DMS53 treated with DMSO at 0.1 percent for 48 hours (cell line): ENCODE measurements at regions not wholly inside any gene's neighbourhood (a gene's known extent, or its start where the extent isn't known, plus 50 kb on each side); places are given as distances from the start of the nearest gene placed in this dataset.

Source experiments
- DNase-seq: peaks from one replicate; lab custom pipeline; 2025; ENCODE audit not compliant: unreplicated experiment; lab: John Stamatoyannopoulos, UW

DNA sequence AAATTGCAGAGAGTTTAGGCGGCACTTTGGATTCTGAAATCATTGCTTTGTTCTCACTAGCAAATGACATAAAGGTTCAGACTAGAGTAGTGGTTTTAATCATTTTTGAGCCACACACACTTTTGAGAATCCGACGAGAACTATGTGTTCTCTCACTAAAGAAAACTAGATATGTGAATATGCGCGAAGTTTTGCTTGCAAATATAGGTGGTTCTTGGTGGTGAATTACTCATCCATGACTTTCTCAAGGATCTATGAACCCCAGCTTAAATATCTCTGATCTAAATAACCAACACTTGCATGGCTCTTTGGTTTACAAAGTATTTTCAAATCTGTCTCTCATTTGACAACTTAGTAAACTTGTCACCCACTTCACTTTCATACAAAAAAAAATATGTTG, 54.8 kb downstream of the NOG start:
- no peak for DNase-seq

DNA sequence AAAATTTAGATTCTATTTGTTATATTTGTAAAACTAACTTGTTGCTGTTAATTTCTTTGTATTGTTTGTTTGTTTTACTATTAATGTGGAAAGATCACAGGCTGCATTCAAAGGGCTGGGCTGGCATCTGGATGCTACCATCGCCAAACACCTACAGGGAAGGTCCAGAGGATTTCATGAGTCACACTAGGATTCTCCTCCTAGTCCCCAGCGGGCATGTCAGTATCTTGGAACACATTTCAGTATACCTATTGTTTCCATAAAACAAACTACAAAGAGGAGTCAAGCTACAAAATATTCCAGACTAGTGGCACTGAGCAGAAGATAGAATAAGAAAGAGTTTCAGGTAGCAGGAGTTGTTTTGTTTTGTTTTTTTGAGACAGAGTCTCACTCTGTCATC, 55.3 kb downstream of the NOG start:
- DNase-seq: no peak

- DNase-seq: no peak
Observed at GRCh38 chr17:56652628-56653027, 59.1 kb downstream of the NOG start.

DNA sequence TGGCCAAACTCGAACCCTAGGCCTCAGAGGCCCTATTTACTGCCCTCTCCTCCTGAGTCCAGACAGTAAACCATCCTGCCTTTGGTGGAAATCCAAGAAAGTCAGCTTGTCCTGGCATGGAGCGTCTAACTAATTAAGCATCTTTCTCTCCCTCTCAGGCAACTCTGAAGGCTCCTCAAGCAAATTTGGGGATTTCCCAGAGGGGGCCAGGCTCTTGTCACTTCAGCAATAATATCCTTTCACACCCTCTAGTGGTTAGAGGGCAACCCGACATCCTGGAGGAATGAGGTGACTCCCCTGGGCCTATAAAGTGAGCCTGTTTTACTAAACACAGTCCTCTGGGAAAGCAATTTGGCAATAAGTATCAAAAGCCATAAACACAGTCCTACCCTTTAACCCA, 60.4 kb downstream of the NOG start:
- DNase-seq: no peak

DNA sequence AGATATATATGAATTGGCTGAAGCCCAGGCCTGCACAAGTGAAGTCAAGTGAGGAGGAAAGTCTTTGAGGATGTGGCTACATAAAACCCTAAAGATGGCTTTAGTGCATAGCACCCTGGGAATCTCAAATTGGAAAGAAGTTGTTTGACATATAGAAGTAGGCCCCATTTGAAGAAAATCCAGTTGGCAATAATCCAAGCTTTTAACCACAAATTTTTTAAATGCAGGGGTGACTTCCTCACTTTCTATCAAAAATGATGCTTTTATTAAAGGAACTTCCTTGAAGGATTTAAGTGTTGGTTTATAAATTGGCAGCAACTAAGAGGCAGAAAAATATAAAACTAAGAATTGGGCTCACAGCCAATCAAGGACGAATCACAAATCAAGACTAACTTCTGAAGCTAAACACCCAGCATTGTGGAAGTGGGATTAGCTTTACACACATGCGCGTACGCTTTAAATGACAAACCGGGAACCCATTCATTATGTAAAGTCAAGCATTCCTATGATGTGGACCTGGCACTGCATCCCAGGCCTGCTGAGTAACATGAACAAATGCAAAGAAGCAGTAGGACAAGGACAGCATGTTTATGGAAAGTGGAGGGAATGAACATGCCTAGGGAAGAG, 63.3 kb downstream of the NOG start:
- DNase-seq: no peak

GRCh38 chr17:56658648-56659047, 65.1 kb downstream of the NOG start:
- DNase-seq: no peak

- no peak for DNase-seq
Observed at GRCh38 chr17:56659622-56660021, 66.1 kb downstream of the NOG start.

DNA sequence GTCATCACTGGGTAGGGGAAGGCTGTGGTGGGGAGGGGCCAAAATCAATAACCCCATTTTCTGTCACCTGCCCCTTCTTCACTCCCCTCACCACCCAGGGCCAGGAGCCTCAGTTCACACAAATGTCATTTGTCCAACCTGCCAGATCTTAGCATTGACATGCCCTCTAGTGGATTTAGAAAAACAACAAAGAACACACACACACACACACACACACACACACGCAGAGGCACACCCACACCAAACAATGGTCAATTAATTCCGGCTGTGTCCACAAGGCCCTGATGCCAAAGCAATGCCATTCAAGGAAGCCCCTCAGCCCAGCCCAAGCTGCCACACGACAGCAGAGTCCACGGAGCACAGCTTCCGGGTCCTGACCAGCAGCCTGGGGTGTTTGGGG, 68.4 kb downstream of the NOG start:
- no peak for DNase-seq

DNA sequence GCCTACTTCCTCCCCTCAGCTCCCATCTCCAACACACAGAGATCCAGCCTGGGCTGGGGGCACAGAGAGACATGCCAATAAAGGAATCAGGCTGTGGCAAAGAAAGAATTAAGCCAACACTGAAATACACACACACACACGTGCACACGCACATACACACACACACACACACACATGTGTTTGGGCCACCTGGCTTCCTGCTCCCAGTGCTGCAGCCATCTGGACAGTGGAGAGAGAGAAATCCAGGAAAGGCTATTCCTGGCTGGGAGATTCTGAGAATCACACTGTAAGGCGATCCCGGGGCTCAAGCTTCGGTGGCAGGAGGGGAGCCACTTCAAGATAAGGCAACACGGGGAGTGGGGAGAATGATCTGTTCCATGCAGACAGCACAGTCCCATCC, 72.4 kb downstream of the NOG start:
- no peak for DNase-seq

GRCh38 chr17:56667925-56668458, 74.5 kb downstream of the NOG start:
- DNase-seq: no peak

- DNase-seq: no peak
Observed at GRCh38 chr17:56672195-56672594, 78.7 kb downstream of the NOG start.

DNA sequence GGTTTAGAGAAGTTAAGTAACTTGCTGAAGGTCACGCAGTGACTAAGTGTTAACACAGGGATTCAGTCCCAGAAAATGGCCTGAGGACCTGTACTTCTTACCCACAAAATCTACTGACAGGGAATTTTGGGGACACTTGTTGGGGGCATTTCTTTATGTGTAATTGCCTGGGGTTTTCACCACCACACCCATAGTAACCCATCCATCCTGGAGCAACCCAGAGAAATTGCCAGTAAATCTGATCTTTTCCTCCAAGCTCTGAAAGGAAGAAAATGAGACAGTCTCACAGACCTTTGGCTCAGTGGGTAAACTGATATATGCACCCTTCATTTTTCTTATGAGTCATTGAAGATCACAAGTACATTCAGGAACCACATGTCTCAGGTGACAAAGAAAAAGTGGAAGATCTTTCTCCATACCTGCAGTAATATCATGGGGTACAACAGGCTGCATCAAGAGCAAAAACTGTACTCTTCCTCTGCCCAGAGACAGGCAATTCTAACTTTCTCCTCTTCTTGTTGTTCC, 81.0 kb downstream of the NOG start:
- DNase-seq: no peak

DNA sequence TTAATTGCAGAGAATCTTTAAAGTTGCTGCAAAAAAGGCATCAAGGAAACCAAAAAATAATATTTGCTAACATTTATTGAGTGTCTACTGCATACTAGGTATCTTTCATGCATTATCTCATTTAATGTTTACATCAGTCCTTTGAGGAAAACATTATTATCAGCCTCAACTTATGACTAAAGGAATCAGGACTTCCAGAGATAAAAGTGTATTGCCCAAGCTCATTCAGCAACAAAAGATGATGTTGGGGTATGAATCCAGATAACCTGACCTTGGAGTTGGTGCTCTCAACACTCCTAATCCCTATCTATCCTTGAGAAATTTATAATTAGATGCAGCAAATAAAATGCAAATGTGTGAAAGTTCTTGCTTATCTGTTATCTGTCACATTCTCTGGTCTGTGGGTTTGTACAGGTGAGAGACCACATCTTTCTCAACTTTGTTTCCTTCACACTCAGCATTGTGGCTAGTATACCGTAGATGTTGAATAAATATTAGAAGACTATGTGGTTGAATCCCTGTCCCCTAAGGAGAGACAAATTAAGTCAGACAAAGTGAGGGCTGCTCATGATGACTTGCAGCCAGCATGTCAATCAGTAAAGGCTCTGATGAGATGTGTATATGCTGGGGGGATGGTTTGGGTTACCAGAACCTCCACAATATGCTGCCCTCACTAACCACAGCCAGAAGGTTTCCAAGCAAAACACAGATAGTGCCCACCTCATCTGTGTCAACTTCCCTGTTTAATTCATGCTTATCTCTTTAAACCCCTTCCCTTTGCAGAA, 82.6 kb downstream of the NOG start:
- no peak for DNase-seq

GRCh38 chr17:56676810-56677209, 83.3 kb downstream of the NOG start:
- DNase-seq: no peak

DNA sequence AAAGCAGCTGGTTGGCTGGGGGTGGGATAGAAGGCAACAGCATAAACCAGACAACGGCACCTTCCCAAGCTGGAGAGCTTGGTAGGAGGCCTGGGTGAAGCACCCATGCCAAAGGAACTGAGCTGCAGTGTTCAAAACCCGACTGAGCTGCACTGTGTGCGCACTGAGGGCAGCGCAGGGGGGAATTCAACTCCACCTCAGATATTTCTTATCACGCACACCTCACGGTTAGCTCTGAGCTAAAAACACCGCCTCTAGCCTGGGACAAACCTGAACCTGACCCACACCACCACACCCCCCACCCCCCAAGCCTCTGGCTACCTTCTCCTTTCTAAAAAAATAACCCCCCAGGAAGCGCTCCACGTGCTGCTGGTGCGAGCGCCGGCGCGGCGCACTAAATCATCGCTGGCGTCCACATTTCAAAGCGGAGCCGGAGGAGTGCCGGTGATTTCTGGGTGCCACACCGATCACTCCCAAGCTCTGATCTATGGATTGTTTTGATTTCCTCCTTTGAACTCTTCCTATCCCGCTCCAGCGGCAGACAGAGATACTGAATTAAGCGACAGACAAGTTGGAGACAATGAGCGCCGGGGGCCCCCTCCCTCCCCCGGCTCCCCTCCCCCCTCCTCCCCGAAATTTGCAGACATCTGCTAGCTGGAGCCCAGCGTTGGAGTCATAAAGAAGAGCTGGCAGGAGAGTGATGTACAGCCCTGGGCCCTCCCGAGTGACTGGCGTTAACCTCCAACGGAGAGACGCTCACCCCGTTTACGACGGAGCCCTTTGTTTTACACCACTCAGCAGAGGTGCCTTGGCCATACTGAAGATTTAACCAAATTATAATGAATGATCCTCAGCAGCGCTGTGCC, 85.0 kb downstream of the NOG start:
- DNase-seq: no peak

GRCh38 chr17:56679115-56679776, 85.7 kb downstream of the NOG start:
- no peak for DNase-seq

DNA sequence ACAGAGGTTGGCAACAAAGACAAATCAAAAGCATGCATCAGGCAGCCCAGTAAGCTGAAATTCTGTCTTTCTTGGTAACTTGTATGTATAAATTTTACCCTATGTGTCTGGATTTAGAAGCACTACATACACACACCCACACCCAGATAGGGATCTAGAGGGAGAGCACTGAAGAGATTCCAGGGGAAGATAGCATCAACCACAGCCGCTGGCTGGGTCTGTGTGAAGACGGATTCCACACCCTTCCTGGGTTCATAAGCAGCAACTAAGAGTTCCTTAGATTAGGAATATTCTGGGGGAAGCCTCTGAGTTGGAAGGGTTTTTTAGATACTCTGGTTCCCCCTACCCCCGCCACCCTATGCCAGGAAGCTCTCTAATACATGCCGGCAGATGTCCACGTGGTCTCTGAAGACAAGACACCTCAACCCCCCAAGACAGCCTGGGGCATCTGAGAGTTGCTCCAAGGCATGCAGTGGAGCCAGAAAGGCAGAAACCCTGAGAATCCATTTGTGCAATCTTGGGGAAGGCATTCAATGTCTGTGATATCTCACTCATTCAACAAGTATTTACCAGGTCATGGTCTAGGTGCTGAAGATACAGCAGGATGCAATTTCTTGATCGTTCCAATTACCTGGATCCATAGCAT, 86.4 kb downstream of the NOG start:
- no peak for DNase-seq

DNA sequence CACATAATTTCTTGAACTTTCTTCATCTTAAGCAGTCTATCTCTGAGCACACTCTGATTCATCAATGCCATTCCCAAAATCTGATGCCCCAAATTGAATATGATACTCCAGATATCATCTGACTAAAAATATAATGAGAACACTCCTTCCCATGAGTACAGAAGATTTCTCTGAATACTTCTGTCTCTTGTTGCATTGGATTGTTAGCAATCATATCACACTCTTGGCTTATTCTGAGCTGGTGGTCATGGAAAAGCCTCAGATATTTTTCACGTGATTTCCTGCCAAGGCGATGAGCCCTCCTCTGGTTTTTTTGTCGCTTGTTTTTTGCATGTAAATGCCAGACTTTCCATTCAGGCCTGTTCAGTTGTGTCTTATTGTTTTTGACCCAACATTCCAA, 87.2 kb downstream of the NOG start:
- DNase-seq: no peak

GRCh38 chr17:56681561-56682266, 88.2 kb downstream of the NOG start:
- DNase-seq: no peak

GRCh38 chr17:56688151-56688550, 94.7 kb downstream of the NOG start:
- no peak for DNase-seq
